Fibroblast of upper back skin (primary cell): ENCODE measurements at regions not wholly inside any gene's neighbourhood (a gene's known extent, or its start where the extent isn't known, plus 50 kb on each side); places are given as distances from the start of the nearest gene placed in this dataset.
"Not testable (repeated sequence)": the region's sequence is repeated elsewhere in the genome, so short reads cannot be mapped to it uniquely, and the experiment has no call there.

Source experiments
- DNase-seq: peaks from one replicate; pipeline ENCODE4 v3.0.0-alpha.2; 2013

GRCh38 chr6:97697456-97697855, 414.4 kb upstream of the MMS22L start:
- peak; percentile 83 for DNase-seq

GRCh38 chr6:97701801-97702200, 418.8 kb upstream of the MMS22L start:
- no peak for DNase-seq

- DNase-seq: peak; percentile 44
These were observed 419.2 kb upstream of the MMS22L start for GRCh38 chr6:97702248-97702647.

GRCh38 chr6:97703661-97704060, 420.6 kb upstream of the MMS22L start:
- DNase-seq: no peak

- DNase-seq: peak; percentile 16
These were observed 422.6 kb upstream of the MMS22L start for GRCh38 chr6:97705568-97705967.

GRCh38 chr6:97712751-97713150, 429.7 kb upstream of the MMS22L start:
- DNase-seq: no peak

- DNase-seq: no peak
These were observed 431.8 kb upstream of the MMS22L start for GRCh38 chr6:97714772-97715171.

- DNase-seq: peak; percentile 48
These were observed 434.1 kb upstream of the MMS22L start for GRCh38 chr6:97717086-97717485.

- peak; percentile 18 for DNase-seq
These were observed 443.4 kb upstream of the MMS22L start for GRCh38 chr6:97726378-97726777.

GRCh38 chr6:97732045-97732444, 449.0 kb upstream of the MMS22L start:
- no peak for DNase-seq

GRCh38 chr6:97757575-97757974, 474.6 kb upstream of the MMS22L start:
- DNase-seq: no peak

- peak; percentile 66 for DNase-seq
These were observed 482.4 kb upstream of the MMS22L start for GRCh38 chr6:97765461-97765860.

- DNase-seq: no peak
These were observed 488.4 kb upstream of the MMS22L start for GRCh38 chr6:97771372-97771771.

GRCh38 chr6:97775012-97775411, 492.0 kb upstream of the MMS22L start:
- no peak for DNase-seq

GRCh38 chr6:97778290-97779038, 495.4 kb upstream of the MMS22L start:
- no peak for DNase-seq

GRCh38 chr6:97779039-97779766, 496.2 kb upstream of the MMS22L start:
- DNase-seq: not testable (repeated sequence)

- DNase-seq: no peak
These were observed 508.0 kb upstream of the MMS22L start for GRCh38 chr6:97790926-97791590.

GRCh38 chr6:97805596-97805995, 522.6 kb upstream of the MMS22L start:
- DNase-seq: no peak

- DNase-seq: peak; percentile 20
These were observed 529.9 kb upstream of the MMS22L start for GRCh38 chr6:97812940-97813339.

- DNase-seq: no peak
These were observed 531.0 kb upstream of the MMS22L start for GRCh38 chr6:97813889-97814567.

- no peak for DNase-seq
These were observed 532.3 kb upstream of the MMS22L start for GRCh38 chr6:97815301-97815812.

GRCh38 chr6:97816526-97816925, 533.5 kb upstream of the MMS22L start:
- no peak for DNase-seq

GRCh38 chr6:97819710-97820109, 536.7 kb upstream of the MMS22L start:
- DNase-seq: no peak
